Breast epithelium (tissue), 4 donors: ENCODE measurements at regions not wholly inside any gene's neighbourhood (a gene's known extent, or its start where the extent isn't known, plus 50 kb on each side); places are given as distances from the start of the nearest gene placed in this dataset.

ENCODE experiments used
- DNase-seq, 2 donors: peaks; one replicate each; pipeline ENCODE4 v3.0.0-alpha.2; 2019; ENCODE audit warnings: low spot score in 2 of 2
- H3K27ac ChIP-seq, 2 donors: fragments of 200-600 bp; sonication (generic) in 1 of 2; one replicate each; pipeline ENCODE4 v1.5.1; 2016 to 2019; ENCODE audit warnings: mild to moderate bottlenecking in 1 of 2
- H3K27me3 ChIP-seq, 2 donors: fragments of 200-600 bp; sonication (generic) in 1 of 2; one replicate each; pipeline versions ENCODE4 v1.5.1 to v1.6.0; 2017 to 2019; ENCODE audit warnings: control low read depth in 1 of 2, mild to moderate bottlenecking in 1 of 2
- H3K36me3 ChIP-seq: fragments of 200-600 bp; one replicate; pipeline ENCODE4 v1.5.1; 2019
- H3K4me1 ChIP-seq, 2 donors: fragments of 200-600 bp; sonication (generic); one replicate each; pipeline ENCODE4 v1.5.1; 2016 to 2019; ENCODE audit warnings: control low read depth in 1 of 2
- H3K4me3 ChIP-seq, 3 donors: fragments of 200-600 bp; sonication (generic); 1 replicate in 2 of 3; 2 replicates in 1 of 3; pipeline ENCODE4 v1.5.1; 2016 to 2019; ENCODE audit warnings: mild to moderate bottlenecking in 3 of 3, moderate library complexity in 2 of 3
- H3K9me3 ChIP-seq, 2 donors: fragments of 200-600 bp; sonication (generic) in 1 of 2; one replicate each; pipeline ENCODE4 v1.5.1; 2016 to 2019; ENCODE audit warnings: control low read depth in 1 of 2
- POLR2A ChIP-seq: fragments of 450-650 bp; IDR thresholded peaks from one replicate; pipeline ENCODE4 v1.6.1; 2016; ENCODE audit warnings: antibody characterized with exemption, mild to moderate bottlenecking, moderate library complexity
- POLR2AphosphoS5 ChIP-seq, 3 donors: sonication (generic); formaldehyde crosslinking; IDR thresholded peaks; one replicate each; pipeline ENCODE4 v1.6.1; 2017; ENCODE audit warnings: antibody characterized with exemption in 3 of 3
- intact Hi-C: fragments of 100-400 bp; cut with DNase I; formaldehyde crosslinking; loops from one replicate; pipeline ENCODE4 v1.15.1; 2023; ENCODE audit warnings: low total_unique reads
- TF ChIP-seq, protein P1 (sequence below), 3 donors: fragments of 450-650 bp; IDR thresholded peaks; one replicate each; pipeline ENCODE4 v1.5.1; 2016 to 2017; ENCODE audit warnings: antibody characterized with exemption in 3 of 3, mild to moderate bottlenecking in 3 of 3, moderate library complexity in 3 of 3

- no peaks in the 10 kb centered on the region for H3K27me3 ChIP-seq
- H3K4me1 ChIP-seq: peaks cover 0 to 3% of the 10 kb centered on the region in 2 donors
- no peak overlapping the region for H3K27ac ChIP-seq
- no peak for TF ChIP-seq POLR2AphosphoS5 (IDR thresholded peaks at IDR 0.05)
- TF ChIP-seq POLR2A: no peak
- TF ChIP-seq, protein P1, sequence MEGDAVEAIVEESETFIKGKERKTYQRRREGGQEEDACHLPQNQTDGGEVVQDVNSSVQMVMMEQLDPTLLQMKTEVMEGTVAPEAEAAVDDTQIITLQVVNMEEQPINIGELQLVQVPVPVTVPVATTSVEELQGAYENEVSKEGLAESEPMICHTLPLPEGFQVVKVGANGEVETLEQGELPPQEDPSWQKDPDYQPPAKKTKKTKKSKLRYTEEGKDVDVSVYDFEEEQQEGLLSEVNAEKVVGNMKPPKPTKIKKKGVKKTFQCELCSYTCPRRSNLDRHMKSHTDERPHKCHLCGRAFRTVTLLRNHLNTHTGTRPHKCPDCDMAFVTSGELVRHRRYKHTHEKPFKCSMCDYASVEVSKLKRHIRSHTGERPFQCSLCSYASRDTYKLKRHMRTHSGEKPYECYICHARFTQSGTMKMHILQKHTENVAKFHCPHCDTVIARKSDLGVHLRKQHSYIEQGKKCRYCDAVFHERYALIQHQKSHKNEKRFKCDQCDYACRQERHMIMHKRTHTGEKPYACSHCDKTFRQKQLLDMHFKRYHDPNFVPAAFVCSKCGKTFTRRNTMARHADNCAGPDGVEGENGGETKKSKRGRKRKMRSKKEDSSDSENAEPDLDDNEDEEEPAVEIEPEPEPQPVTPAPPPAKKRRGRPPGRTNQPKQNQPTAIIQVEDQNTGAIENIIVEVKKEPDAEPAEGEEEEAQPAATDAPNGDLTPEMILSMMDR (IDR thresholded peaks at IDR 0.05): no peak
- intact Hi-C loops: no loop called here
- DNase-seq: no peak
- no peaks in the 10 kb centered on the region for H3K36me3 ChIP-seq
- no peaks in the 10 kb centered on the region for H3K9me3 ChIP-seq
- no peak overlapping the region for H3K4me3 ChIP-seq
Measured at GRCh38 chr12:89243771-89244170, 108.5 kb downstream of the DUSP6 start.

- H3K27me3 ChIP-seq: no peaks in the 10 kb centered on the region
- no peak for DNase-seq
- H3K9me3 ChIP-seq: no peaks in the 10 kb centered on the region
- H3K4me3 ChIP-seq: no peak overlapping the region
- intact Hi-C loops: no loop called here
- TF ChIP-seq POLR2A (no peak), POLR2AphosphoS5 (IDR thresholded peaks at IDR 0.05) (no peak)
- TF ChIP-seq, protein P1 (IDR thresholded peaks at IDR 0.05): no peak
- H3K27ac ChIP-seq: peak overlapping the region; percentile 54 to 62
- H3K4me1 ChIP-seq: peaks cover 0 to under 1% of the 10 kb centered on the region in 2 donors
- H3K36me3 ChIP-seq: no peaks in the 10 kb centered on the region
Measured at GRCh38 chr12:89239534-89239933, 112.8 kb downstream of the DUSP6 start.

GRCh38 chr12:89238593-89238992 lies 113.7 kb downstream of the DUSP6 start:
- Histone ChIP-seq H3K4me1 (no peaks in the 10 kb centered on the region), H3K36me3 (no peaks in the 10 kb centered on the region), H3K9me3 (no peaks in the 10 kb centered on the region), H3K27me3 (no peaks in the 10 kb centered on the region), H3K27ac (peak overlapping the region; percentile 54 to 62), H3K4me3 (no peak overlapping the region)
- DNase-seq: no peak
- intact Hi-C loops: no loop called here
- no peak for TF ChIP-seq POLR2A
- TF ChIP-seq POLR2AphosphoS5 (IDR thresholded peaks at IDR 0.05): peak in 2 of 3 donors; percentile 41 to 56

GRCh38 chr12:89237763-89238162 lies 114.5 kb downstream of the DUSP6 start:
- no peak overlapping the region for H3K4me3 ChIP-seq
- intact Hi-C loops: no loop called here
- H3K27ac ChIP-seq: peak overlapping the region; percentile 6 to 54
- DNase-seq: no peak
- TF ChIP-seq POLR2AphosphoS5 (IDR thresholded peaks at IDR 0.05) (no peak), POLR2A (no peak)
- TF ChIP-seq, protein P1 (IDR thresholded peaks at IDR 0.05): no peak
- H3K27me3 ChIP-seq: no peaks in the 10 kb centered on the region
- H3K36me3 ChIP-seq: no peaks in the 10 kb centered on the region
- no peaks in the 10 kb centered on the region for H3K4me1 ChIP-seq
- no peaks in the 10 kb centered on the region for H3K9me3 ChIP-seq

GRCh38 chr12:89236748-89237383 lies 115.4 kb downstream of the DUSP6 start:
- Histone ChIP-seq H3K36me3 (no peaks in the 10 kb centered on the region), H3K9me3 (no peaks in the 10 kb centered on the region), H3K27ac (peak overlapping the region; percentile 54), H3K27me3 (no peaks in the 10 kb centered on the region), H3K4me3 (no peak overlapping the region), H3K4me1 (no peaks in the 10 kb centered on the region)
- intact Hi-C loops: no loop called here
- DNase-seq: no peak
- peak in 1 of 3 donors; percentile 21 for TF ChIP-seq POLR2AphosphoS5 (IDR thresholded peaks at IDR 0.05)
- TF ChIP-seq, protein P1 (IDR thresholded peaks at IDR 0.05): no peak
